Smooth muscle cell (in vitro differentiated cells): ENCODE measurements at regions not wholly inside any gene's neighbourhood (a gene's known extent, or its start where the extent isn't known, plus 50 kb on each side); places are given as distances from the start of the nearest gene placed in this dataset.

ENCODE experiments used
- DNase-seq: peaks from one replicate; lab custom pipeline; 2025; ENCODE audit not compliant: unreplicated experiment; lab: John Stamatoyannopoulos, UW
- H2AFZ ChIP-seq: fragments of 200-600 bp; sonication (generic); 2 replicates; pipeline ENCODE4 v1.6.0; 2016; ENCODE audit warnings: antibody characterized with exemption, low read depth, mild to moderate bottlenecking
- H3F3A ChIP-seq: fragments of 200-600 bp; sonication (generic); 2 replicates; pipeline ENCODE4 v1.6.0; 2017; ENCODE audit warnings: antibody characterized with exemption, low read depth
- H3K27ac ChIP-seq: fragments of 200-600 bp; sonication (generic); 2 replicates; pipeline ENCODE4 v1.5.1; 2016; ENCODE audit warnings: low read depth, mild to moderate bottlenecking
- H3K27me3 ChIP-seq: fragments of 200-600 bp; sonication (generic); 2 replicates; pipeline ENCODE4 v1.6.1; 2016; ENCODE audit warnings: low read depth, mild to moderate bottlenecking
- H3K36me3 ChIP-seq: fragments of 200-600 bp; sonication (generic); 2 replicates; pipeline ENCODE4 v1.5.1; 2016; ENCODE audit warnings: low read depth
- H3K4me1 ChIP-seq: fragments of 200-600 bp; sonication (generic); 2 replicates; pipeline ENCODE4 v1.5.1; 2016; ENCODE audit warnings: low read depth
- H3K4me2 ChIP-seq: fragments of 200-600 bp; sonication (generic); 2 replicates; pipeline ENCODE4 v1.6.0; 2016; ENCODE audit warnings: mild to moderate bottlenecking
- H3K4me3 ChIP-seq: fragments of 200-600 bp; sonication (generic); 2 replicates; pipeline ENCODE4 v1.5.1; 2016; ENCODE audit warnings: mild to moderate bottlenecking
- H3K79me2 ChIP-seq: fragments of 200-600 bp; sonication (generic); 2 replicates; pipeline ENCODE4 v1.6.0; 2016; ENCODE audit warnings: low read depth, mild to moderate bottlenecking
- H3K9ac ChIP-seq: fragments of 200-600 bp; sonication (generic); 2 replicates; pipeline ENCODE4 v1.6.0; 2016; ENCODE audit warnings: low read depth
- H3K9me3 ChIP-seq: fragments of 200-600 bp; sonication (generic); replicated peaks from 2 replicates; pipeline ENCODE4 v1.5.1; 2016; ENCODE audit warnings: low read depth
- H4K20me1 ChIP-seq: fragments of 200-600 bp; sonication (generic); 2 replicates; pipeline ENCODE4 v1.6.0; 2016; ENCODE audit warnings: low read depth
- WGBS: methylation state at CpG from one replicate; pipeline ENCODE4 v1.1.7; 2016; ENCODE audit warnings: low lambda C conversion rate; 5-methylcytosine and 5-hydroxymethylcytosine counted together
- TF ChIP-seq, protein P1 (sequence below): fragments of 200-600 bp; sonication (generic); IDR thresholded peaks from 2 replicates; pipeline ENCODE4 v1.5.1; 2017; ENCODE audit warnings: borderline replicate concordance, mild to moderate bottlenecking, antibody characterized with exemption; ENCODE audit not compliant: insufficient read depth, poor library complexity, severe bottlenecking

DNA sequence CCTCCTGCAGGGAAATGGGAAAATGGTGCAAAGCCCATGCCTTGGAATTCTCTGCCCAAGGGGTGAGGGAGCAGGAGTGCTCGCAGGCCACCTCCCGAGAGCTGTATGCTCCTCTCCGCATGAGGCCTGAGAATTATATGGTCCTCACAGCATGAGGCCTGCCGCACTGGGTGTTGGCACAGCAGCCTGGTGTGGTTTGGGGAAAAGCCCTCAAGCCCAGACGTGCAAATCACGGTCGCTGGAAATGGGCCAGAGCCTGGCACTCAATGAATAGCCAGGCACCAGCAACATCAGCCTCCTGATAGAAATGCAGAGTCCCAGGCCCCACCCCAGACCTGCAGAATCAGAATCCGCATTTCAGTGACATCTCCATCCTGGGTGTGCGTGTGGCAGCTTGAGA, 156.4 kb upstream of the FOXF1 start:
- 91% methylated on average over 9 of the region's 9 CpGs for WGBS
- no peak for DNase-seq

GRCh38 chr16:86354641-86355513, 155.4 kb upstream of the FOXF1 start:
- H3K4me1 ChIP-seq: no peaks in the 10 kb centered on the region
- peak overlapping the region; percentile 86 for H3K27ac ChIP-seq
- no peaks in the 10 kb centered on the region for H3K27me3 ChIP-seq
- no peak for DNase-seq
- H3K4me2 ChIP-seq: peak overlapping the region; percentile 8
- H3K79me2 ChIP-seq: no peaks in the 10 kb centered on the region
- no peaks in the 10 kb centered on the region for H4K20me1 ChIP-seq
- H2AFZ ChIP-seq: no peak overlapping the region
- peaks cover 14% of the 10 kb centered on the region for H3F3A ChIP-seq
- no peaks in the 10 kb centered on the region for H3K36me3 ChIP-seq
- TF ChIP-seq, protein P1, sequence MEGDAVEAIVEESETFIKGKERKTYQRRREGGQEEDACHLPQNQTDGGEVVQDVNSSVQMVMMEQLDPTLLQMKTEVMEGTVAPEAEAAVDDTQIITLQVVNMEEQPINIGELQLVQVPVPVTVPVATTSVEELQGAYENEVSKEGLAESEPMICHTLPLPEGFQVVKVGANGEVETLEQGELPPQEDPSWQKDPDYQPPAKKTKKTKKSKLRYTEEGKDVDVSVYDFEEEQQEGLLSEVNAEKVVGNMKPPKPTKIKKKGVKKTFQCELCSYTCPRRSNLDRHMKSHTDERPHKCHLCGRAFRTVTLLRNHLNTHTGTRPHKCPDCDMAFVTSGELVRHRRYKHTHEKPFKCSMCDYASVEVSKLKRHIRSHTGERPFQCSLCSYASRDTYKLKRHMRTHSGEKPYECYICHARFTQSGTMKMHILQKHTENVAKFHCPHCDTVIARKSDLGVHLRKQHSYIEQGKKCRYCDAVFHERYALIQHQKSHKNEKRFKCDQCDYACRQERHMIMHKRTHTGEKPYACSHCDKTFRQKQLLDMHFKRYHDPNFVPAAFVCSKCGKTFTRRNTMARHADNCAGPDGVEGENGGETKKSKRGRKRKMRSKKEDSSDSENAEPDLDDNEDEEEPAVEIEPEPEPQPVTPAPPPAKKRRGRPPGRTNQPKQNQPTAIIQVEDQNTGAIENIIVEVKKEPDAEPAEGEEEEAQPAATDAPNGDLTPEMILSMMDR: no peak
- WGBS: 33% methylated on average over 7 of the region's 7 CpGs
- no peak overlapping the region for H3K4me3 ChIP-seq
- no peaks in the 10 kb centered on the region for H3K9me3 ChIP-seq
- H3K9ac ChIP-seq: peak overlapping the region; percentile 46

More for the DNA sequence above, 156.4 kb upstream of the FOXF1 start:
- TF ChIP-seq, protein P1: no peak
- H2AFZ ChIP-seq: no peak overlapping the region
- H3K9ac ChIP-seq: no peak overlapping the region
- peak overlapping the region; percentile 86 for H3K27ac ChIP-seq
- H3K4me3 ChIP-seq: no peak overlapping the region
- no peaks in the 10 kb centered on the region for H3K27me3 ChIP-seq
- peaks cover 14% of the 10 kb centered on the region for H3F3A ChIP-seq
- no peaks in the 10 kb centered on the region for H3K4me1 ChIP-seq
- no peaks in the 10 kb centered on the region for H3K79me2 ChIP-seq
- no peaks in the 10 kb centered on the region for H3K36me3 ChIP-seq
- no peak overlapping the region for H3K4me2 ChIP-seq
- H3K9me3 ChIP-seq: no peaks in the 10 kb centered on the region
- no peaks in the 10 kb centered on the region for H4K20me1 ChIP-seq

- Histone ChIP-seq H3K27me3 (no peaks in the 10 kb centered on the region), H4K20me1 (no peaks in the 10 kb centered on the region), H2AFZ (no peak overlapping the region), H3K27ac (peak overlapping the region; percentile 86), H3K4me3 (no peak overlapping the region), H3K9ac (peak overlapping the region; percentile 46), H3K4me2 (peak overlapping the region; percentile 8), H3K4me1 (no peaks in the 10 kb centered on the region), H3K36me3 (no peaks in the 10 kb centered on the region), H3K79me2 (no peaks in the 10 kb centered on the region), H3K9me3 (no peaks in the 10 kb centered on the region), H3F3A (peaks cover 14% of the 10 kb centered on the region)
- 53% methylated on average over 5 of the region's 5 CpGs for WGBS
- no peak for DNase-seq
- TF ChIP-seq, protein P1: no peak
These were observed 154.8 kb upstream of the FOXF1 start for GRCh38 chr16:86355531-86355930.
